ENCODE measurements at regions not wholly inside any gene's neighbourhood (a gene's known extent, or its start where the extent isn't known, plus 50 kb on each side); places are given as distances from the start of the nearest gene placed in this dataset.

- H3K4me3 ChIP-seq (replicated peaks in 1 of 2; ENCODE audit: low read depth in 1 of 2, low read length in 2 of 2), result no peak overlapping the region
- H3K79me2 ChIP-seq (ENCODE audit: insufficient read depth, low read length), result no peaks in the 10 kb centered on the region
- intact Hi-C loops (cut with micrococcal nuclease), result no loop called here
- CTCF ChIA-PET, result no interaction called here
- no TSS peak for BruUV-seq (replicated peaks)
- H3K9me2 ChIP-seq (ENCODE audit: insufficient read depth), result no peaks in the 10 kb centered on the region
- H3K27me3 ChIP-seq (ENCODE audit: insufficient read depth, low read length), result no peaks in the 10 kb centered on the region
- H4K20me1 ChIP-seq (ENCODE audit: insufficient read depth), result no peaks in the 10 kb centered on the region
- H3K9ac ChIP-seq (ENCODE audit: low read length), result no peak overlapping the region
- ATAC-seq (no peak), DNase-seq (ENCODE audit: low read depth, low spot score) (no peak)
- no peaks in the 10 kb centered on the region for H3K9me3 ChIP-seq (ENCODE audit: control insufficient read depth in 1 of 2, insufficient read depth in 1 of 2, low read depth in 1 of 2, low read length in 2 of 2)
- H3K36me3 ChIP-seq (ENCODE audit: control insufficient read depth in 1 of 2, insufficient read depth in 2 of 2, low read length in 2 of 2), result no peaks in the 10 kb centered on the region
- POLR2A ChIA-PET, result no interaction called here
- RAD21 ChIA-PET (ENCODE audit: low non-redundant PET in 1 of 2, low total read pairs in 2 of 2, uncharacterized antibody in 2 of 2, unreplicated experiment in 2 of 2), result no interaction called here
- no peak overlapping the region for H2AFZ ChIP-seq (ENCODE audit: low read depth, low read length, poor library complexity, severe bottlenecking)
- no peak overlapping the region for H3K27ac ChIP-seq (ENCODE audit: low read depth, low read length)
- TF ChIP-seq POLR2A (IDR thresholded peaks at IDR 0.05; ENCODE audit: borderline replicate concordance, extremely low read depth, insufficient read depth, insufficient read length) (no peak), SP1 (IDR thresholded peaks at IDR 0.05; ENCODE audit: low read depth) (no peak), ATF3 (IDR thresholded peaks at IDR 0.05) (no peak), JUND (IDR thresholded peaks at IDR 0.05) (no peak), EZH2 (IDR thresholded peaks at IDR 0.05) (no peak), SIN3A (IDR thresholded peaks at IDR 0.05; ENCODE audit: low read depth) (no peak), POLR2AphosphoS5 (IDR thresholded peaks at IDR 0.05; ENCODE audit: low read depth, low read length) (no peak)
- TF ChIP-seq, protein P1, sequence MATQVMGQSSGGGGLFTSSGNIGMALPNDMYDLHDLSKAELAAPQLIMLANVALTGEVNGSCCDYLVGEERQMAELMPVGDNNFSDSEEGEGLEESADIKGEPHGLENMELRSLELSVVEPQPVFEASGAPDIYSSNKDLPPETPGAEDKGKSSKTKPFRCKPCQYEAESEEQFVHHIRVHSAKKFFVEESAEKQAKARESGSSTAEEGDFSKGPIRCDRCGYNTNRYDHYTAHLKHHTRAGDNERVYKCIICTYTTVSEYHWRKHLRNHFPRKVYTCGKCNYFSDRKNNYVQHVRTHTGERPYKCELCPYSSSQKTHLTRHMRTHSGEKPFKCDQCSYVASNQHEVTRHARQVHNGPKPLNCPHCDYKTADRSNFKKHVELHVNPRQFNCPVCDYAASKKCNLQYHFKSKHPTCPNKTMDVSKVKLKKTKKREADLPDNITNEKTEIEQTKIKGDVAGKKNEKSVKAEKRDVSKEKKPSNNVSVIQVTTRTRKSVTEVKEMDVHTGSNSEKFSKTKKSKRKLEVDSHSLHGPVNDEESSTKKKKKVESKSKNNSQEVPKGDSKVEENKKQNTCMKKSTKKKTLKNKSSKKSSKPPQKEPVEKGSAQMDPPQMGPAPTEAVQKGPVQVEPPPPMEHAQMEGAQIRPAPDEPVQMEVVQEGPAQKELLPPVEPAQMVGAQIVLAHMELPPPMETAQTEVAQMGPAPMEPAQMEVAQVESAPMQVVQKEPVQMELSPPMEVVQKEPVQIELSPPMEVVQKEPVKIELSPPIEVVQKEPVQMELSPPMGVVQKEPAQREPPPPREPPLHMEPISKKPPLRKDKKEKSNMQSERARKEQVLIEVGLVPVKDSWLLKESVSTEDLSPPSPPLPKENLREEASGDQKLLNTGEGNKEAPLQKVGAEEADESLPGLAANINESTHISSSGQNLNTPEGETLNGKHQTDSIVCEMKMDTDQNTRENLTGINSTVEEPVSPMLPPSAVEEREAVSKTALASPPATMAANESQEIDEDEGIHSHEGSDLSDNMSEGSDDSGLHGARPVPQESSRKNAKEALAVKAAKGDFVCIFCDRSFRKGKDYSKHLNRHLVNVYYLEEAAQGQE (IDR thresholded peaks at IDR 0.05; ENCODE audit: low read depth), result no peak
- no peaks in the 10 kb centered on the region for H3K4me1 ChIP-seq (ENCODE audit: control insufficient read depth in 1 of 2, insufficient read depth in 2 of 2, low read length in 2 of 2)
- H3K4me2 ChIP-seq (ENCODE audit: low read length), result no peak overlapping the region
Observed at GRCh38 chr6:82750556-82750955, 315.1 kb downstream of the UBE3D start.

GRCh38 chr6:82751718-82752117, 313.9 kb downstream of the UBE3D start:
- Histone ChIP-seq H3K9me2 (ENCODE audit: insufficient read depth) (no peaks in the 10 kb centered on the region), H3K27ac (ENCODE audit: low read depth, low read length) (no peak overlapping the region), H2AFZ (ENCODE audit: low read depth, low read length, poor library complexity, severe bottlenecking) (no peak overlapping the region), H3K9ac (ENCODE audit: low read length) (no peak overlapping the region), H3K9me3 (ENCODE audit: control insufficient read depth in 1 of 2, insufficient read depth in 1 of 2, low read depth in 1 of 2, low read length in 2 of 2) (no peaks in the 10 kb centered on the region), H3K27me3 (ENCODE audit: insufficient read depth, low read length) (no peaks in the 10 kb centered on the region), H3K36me3 (ENCODE audit: control insufficient read depth in 1 of 2, insufficient read depth in 2 of 2, low read length in 2 of 2) (no peaks in the 10 kb centered on the region), H3K4me1 (ENCODE audit: control insufficient read depth in 1 of 2, insufficient read depth in 2 of 2, low read length in 2 of 2) (no peaks in the 10 kb centered on the region), H3K79me2 (ENCODE audit: insufficient read depth, low read length) (no peaks in the 10 kb centered on the region), H3K4me3 (replicated peaks in 1 of 2; ENCODE audit: low read depth in 1 of 2, low read length in 2 of 2) (no peak overlapping the region), H4K20me1 (ENCODE audit: insufficient read depth) (no peaks in the 10 kb centered on the region), H3K4me2 (ENCODE audit: low read length) (no peak overlapping the region)
- no peak for ATAC-seq
- no peak for DNase-seq (ENCODE audit: low read depth, low spot score)
- no TSS peak for BruUV-seq (replicated peaks)
- intact Hi-C loops (cut with micrococcal nuclease), result no loop called here
- ChIA-PET RAD21 (ENCODE audit: low non-redundant PET in 1 of 2, low total read pairs in 2 of 2, uncharacterized antibody in 2 of 2, unreplicated experiment in 2 of 2) (no interaction called here), CTCF (no interaction called here), POLR2A (no interaction called here)
- TF ChIP-seq RAD21 (IDR thresholded peaks at IDR 0.05; ENCODE audit: low read depth) (no peak), YY1 (IDR thresholded peaks at IDR 0.05; ENCODE audit: extremely low read depth, insufficient replicate concordance, low read depth, low read length) (no peak), ATF3 (IDR thresholded peaks at IDR 0.05) (no peak), CTCF (IDR thresholded peaks at IDR 0.05 in 2 of 3, conservative IDR thresholded peaks at IDR 0.05 in 1 of 3; ENCODE audit: borderline replicate concordance in 1 of 3, insufficient read depth in 1 of 3, low read depth in 2 of 3, low read length in 2 of 3) (no peak), SP1 (IDR thresholded peaks at IDR 0.05; ENCODE audit: low read depth) (no peak), CBX3 (IDR thresholded peaks at IDR 0.05; ENCODE audit: low read depth) (no peak), JUND (IDR thresholded peaks at IDR 0.05) (no peak), CEBPB (IDR thresholded peaks at IDR 0.05; ENCODE audit: low read depth) (no peak)
